NCI-H748 treated with DMSO at 0.1 percent for 48 hours (cell line): ENCODE measurements at regions not wholly inside any gene's neighbourhood (a gene's known extent, or its start where the extent isn't known, plus 50 kb on each side); places are given as distances from the start of the nearest gene placed in this dataset.

ENCODE experiments used
- DNase-seq: peaks from one replicate; lab custom pipeline; 2025; lab: John Stamatoyannopoulos, UW

GRCh38 chr4:152235718-152236117 is 300.2 kb downstream of the FBXW7 start:
- no peak for DNase-seq

DNA sequence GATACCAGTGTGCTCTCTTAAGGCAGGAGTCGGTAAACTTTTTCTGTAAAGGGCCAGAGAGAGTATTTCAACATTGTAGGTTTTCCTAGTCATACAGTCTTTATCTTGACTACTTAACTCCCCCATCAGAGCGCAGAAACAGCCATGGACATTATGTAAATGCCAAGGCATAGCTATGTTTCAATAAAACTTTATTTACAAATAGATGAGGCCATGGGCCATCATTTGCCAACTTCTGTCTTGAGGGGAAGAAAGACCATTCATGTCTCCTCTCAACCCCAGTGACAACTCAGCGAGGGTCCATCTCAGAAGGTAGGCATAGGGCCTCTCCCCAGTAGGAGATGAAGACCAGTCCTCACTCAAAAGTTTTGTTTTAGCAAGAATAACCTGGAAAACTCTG is 301.3 kb downstream of the FBXW7 start:
- DNase-seq: no peak

GRCh38 chr4:152232271-152232670 is 303.6 kb downstream of the FBXW7 start:
- DNase-seq: no peak

- no peak for DNase-seq
Observed at GRCh38 chr4:152229782-152230289, 306.1 kb downstream of the FBXW7 start.

DNA sequence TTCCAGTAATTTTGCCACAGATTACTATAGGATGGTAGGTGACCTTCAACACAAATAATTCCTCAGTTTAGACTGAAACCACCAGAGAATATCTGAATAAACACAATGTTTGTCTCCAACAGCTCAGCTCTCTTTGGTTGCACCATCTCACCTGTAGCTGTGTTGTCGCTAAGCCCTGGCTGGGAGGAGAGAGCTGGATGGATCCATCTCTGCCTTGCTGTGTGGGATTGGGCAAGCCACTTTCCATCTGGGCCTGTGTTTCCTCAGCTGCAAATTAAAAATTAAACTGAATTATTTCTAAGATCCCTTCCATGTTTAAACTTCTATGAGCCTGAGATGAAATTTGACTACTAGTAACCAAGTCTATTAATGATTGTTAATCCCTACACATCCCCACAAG is 310.2 kb downstream of the FBXW7 start:
- no peak for DNase-seq

GRCh38 chr4:152224721-152225420 is 311.0 kb downstream of the FBXW7 start:
- no peak for DNase-seq

- no peak for DNase-seq
Observed at GRCh38 chr4:152224223-152224622, 311.7 kb downstream of the FBXW7 start.

GRCh38 chr4:152223600-152223999 is 312.3 kb downstream of the FBXW7 start:
- no peak for DNase-seq

DNA sequence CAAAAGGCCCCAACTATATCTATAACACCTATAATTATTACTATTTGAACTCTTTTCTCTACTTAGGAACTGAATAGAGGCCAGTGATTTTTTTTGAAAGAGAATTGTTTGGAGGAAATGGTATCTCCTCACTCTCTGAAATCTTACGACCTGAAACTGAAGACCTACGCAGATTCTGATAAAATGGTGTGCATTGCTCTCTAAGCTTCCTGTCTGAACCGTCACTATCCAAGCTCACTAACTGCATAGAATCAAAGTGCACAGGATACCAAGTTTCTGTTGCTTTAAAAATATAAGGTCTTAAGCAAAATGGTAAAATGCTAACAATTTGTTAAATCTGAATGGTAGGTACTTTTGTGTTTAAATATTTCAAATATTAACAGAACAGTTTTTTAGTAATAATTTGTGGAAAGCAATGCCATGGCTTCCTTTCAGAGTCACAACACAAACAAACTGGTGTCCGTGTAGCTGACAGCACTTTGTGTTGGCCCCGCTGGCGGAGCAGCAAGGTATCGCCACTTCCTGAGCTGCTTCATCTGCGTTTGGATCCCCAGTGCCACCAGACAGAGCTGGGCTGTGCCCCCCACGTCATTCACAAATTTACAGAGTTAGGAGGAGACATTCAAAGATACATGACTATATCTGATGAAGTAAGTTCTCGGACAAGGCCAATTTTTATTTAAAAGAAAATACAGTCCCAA is 313.9 kb downstream of the FBXW7 start:
- DNase-seq: no peak

DNA sequence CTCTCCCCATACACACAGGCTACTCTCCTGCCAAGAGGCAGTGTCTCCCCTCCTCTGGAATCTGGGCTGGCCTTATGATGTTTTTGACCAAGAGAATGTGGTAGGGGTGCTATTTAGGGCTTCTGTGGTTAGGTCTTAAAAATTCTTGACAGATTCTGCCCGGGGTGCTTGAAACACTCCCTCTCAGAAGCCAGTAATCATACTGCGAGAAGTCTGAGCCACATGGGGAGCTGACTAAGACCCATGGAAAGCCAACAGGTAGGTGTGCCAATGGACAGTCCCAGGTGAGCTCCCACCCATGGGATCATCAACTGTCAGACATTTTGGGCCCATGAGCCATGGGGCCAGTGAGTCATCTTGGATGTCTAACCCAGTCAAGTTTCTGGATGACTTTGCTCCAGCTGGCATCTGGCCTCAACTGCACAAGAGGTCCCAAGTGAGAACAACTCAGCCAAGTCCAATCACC is 315.7 kb downstream of the FBXW7 start:
- DNase-seq: no peak

DNA sequence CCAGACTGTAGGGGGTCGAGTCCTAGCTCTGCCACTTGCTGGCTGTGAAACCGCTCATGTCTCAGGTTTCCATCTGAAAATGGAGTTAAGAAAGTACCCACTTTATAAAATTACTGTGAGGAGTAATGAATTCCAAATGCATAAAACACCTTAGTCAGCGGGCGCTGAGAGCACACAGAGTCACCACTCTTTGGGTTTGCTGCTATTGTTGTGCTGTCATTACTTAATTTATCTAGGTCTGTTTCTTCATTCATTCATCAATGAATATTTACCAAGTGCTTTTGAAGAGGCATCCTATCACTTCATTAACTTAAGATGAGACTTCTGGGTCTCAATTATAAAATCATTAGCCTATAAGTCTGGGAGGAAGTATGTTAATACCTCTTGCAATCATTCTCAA is 317.3 kb downstream of the FBXW7 start:
- DNase-seq: no peak

DNA sequence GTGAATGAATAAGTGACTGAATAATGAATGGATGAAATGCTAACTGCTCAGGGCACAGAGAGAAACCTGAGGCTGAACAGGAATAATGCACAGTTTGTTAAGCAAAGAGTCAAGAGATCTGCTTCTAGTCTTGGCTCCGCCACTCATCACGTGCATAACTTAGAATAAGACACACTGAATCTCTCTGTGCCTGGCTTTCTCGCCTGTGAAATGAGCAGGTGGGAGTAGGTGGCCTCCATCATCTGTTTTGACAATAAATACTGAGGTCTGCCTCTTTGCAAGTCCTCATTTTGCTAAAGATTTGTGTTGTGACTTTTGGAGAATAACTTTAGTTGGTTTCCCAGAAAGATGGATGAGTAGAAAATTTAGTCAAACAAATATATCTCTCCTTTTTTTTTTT is 318.0 kb downstream of the FBXW7 start:
- no peak for DNase-seq

- DNase-seq: peak; percentile 14
Observed at GRCh38 chr4:152211936-152212653, 323.8 kb downstream of the FBXW7 start.

DNA sequence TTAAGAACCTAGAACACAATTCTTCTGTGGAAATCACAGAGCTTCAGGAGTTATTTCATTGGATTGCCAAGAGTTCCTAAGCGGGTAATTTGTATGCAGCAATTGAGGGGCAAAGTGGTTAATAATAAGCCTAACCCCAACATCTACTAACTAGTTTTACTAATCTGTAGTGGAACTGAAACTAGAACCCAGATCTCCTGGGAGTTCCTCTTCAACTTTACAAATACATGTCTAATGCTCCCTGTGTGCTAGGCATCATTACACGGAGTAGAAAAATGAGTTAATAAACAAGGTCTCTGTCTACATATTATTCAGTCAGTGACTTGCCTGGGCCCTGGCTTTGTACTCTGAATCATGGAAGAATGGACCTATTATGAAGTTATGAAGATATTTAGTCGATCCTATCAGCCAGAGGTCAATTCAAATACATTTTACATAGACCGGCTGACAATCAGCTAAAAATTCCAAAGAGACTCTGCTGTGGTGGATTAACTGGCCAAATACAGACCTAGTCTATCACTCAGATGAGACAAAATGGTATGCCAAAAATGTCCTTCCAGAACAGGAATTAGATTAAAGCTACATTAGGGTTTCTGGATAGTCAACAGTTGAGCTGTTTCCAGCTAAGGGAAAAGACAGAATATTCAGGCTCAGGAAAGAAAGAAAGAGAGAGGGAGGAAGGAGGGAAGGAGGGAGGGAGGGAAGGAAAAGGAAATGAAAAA is 326.0 kb downstream of the FBXW7 start:
- DNase-seq: no peak

GRCh38 chr4:152207378-152207720 is 328.5 kb downstream of the FBXW7 start:
- DNase-seq: no peak

DNA sequence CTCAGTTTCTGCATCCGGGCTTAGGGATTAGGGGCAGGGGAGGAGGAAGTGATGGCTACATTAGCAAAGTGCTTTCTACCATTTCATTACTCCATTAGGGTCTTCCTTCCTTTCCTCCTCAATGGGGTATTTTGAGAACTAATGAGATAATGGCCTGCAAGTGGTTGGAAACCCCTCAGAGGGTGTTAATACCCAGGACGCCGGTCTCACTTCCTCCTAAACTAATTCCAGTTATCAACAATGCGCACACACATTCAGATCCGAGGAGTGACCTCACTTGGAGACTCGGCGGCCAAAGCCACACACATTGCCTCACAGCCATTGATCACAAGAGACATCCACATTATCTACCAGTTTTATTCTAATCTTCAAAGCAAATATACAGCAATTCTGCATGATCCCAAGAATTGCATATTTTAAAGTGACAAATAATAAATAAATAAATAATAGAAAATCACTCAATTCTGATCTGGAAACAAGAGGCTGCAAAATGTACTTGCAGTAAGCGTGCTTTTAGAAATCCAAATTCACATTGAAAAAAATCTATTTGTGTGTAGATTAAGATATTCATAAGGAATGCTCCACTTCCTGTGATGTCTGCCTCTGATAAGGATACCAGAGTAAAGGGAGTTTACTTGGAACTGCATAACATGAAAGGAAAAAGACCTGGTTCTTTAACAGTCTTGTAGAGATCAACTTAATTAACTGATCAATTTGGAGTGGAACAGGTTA is 329.1 kb downstream of the FBXW7 start:
- no peak for DNase-seq

DNA sequence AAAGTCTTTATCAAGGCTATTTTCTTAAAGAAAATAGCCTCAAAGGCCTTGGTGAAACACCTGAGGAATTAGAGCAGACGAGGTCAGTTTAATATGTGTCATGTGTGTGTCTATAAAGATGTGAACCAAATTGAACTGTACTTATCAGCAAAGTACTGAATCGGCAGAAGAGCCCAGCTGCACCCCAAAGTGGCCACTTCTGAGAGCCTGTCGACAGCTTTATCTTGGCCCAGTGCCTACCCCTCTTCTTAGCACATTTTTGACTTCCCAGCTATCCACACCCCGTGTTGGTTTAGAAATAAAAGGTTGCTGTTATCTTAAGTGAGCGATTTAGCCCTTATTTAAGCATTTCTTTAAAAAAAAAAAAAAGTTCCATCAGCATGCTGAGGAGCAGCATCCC is 329.7 kb downstream of the FBXW7 start:
- DNase-seq: no peak

GRCh38 chr4:152202415-152202814 is 333.5 kb downstream of the FBXW7 start:
- no peak for DNase-seq

GRCh38 chr4:152200511-152201333 is 335.2 kb downstream of the FBXW7 start:
- no peak for DNase-seq

DNA sequence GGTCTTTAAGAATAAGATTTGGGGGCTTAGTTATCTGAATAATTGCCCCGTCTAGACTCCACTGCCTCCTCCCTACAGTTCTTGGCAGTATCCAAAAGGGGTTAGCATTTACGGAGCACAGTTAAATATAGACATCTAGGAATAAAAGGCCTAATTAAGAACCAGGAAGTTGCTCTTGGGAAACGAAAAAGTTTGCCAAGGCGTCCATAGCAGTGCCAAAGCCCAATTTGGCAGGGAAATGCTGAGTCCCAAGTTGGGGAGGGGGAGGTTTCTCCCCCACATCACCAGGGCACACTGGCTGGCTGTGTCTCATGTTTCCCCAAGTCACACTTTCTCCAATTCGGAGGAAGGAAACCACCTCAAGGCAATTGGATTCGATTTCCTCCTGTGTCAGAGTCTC is 338.7 kb downstream of the FBXW7 start:
- no peak for DNase-seq

DNA sequence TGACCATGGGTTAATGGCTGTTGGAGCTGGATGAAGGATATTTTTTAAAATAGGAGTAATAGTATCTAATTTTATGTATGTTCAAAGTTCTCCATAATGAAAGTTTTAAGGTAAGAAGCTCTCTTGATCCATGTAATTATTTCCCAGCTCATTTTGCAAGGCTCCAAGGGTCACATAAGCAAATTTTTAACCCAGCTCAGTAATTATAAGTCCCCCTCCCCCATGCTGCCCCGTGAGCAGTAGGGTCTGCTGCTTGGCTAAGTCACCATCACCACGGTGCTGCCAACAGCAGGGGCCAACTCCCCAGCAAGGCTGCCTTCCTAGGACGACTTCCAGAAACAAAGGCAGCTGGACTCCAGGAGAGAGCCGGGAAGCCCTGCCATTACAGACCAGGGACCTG is 340.0 kb downstream of the FBXW7 start:
- DNase-seq: no peak
